Smooth muscle cell (in vitro differentiated cells): ENCODE measurements at regions not wholly inside any gene's neighbourhood (a gene's known extent, or its start where the extent isn't known, plus 50 kb on each side); places are given as distances from the start of the nearest gene placed in this dataset.

ENCODE experiments used
- DNase-seq: peaks from one replicate; lab custom pipeline; 2025; ENCODE audit not compliant: unreplicated experiment; lab: John Stamatoyannopoulos, UW
- H2AFZ ChIP-seq: fragments of 200-600 bp; sonication (generic); 2 replicates; pipeline ENCODE4 v1.6.0; 2016; ENCODE audit warnings: antibody characterized with exemption, low read depth, mild to moderate bottlenecking
- H3F3A ChIP-seq: fragments of 200-600 bp; sonication (generic); 2 replicates; pipeline ENCODE4 v1.6.0; 2017; ENCODE audit warnings: antibody characterized with exemption, low read depth
- H3K27ac ChIP-seq: fragments of 200-600 bp; sonication (generic); 2 replicates; pipeline ENCODE4 v1.5.1; 2016; ENCODE audit warnings: low read depth, mild to moderate bottlenecking
- H3K27me3 ChIP-seq: fragments of 200-600 bp; sonication (generic); 2 replicates; pipeline ENCODE4 v1.6.1; 2016; ENCODE audit warnings: low read depth, mild to moderate bottlenecking
- H3K36me3 ChIP-seq: fragments of 200-600 bp; sonication (generic); 2 replicates; pipeline ENCODE4 v1.5.1; 2016; ENCODE audit warnings: low read depth
- H3K4me1 ChIP-seq: fragments of 200-600 bp; sonication (generic); 2 replicates; pipeline ENCODE4 v1.5.1; 2016; ENCODE audit warnings: low read depth
- H3K4me2 ChIP-seq: fragments of 200-600 bp; sonication (generic); 2 replicates; pipeline ENCODE4 v1.6.0; 2016; ENCODE audit warnings: mild to moderate bottlenecking
- H3K4me3 ChIP-seq: fragments of 200-600 bp; sonication (generic); 2 replicates; pipeline ENCODE4 v1.5.1; 2016; ENCODE audit warnings: mild to moderate bottlenecking
- H3K79me2 ChIP-seq: fragments of 200-600 bp; sonication (generic); 2 replicates; pipeline ENCODE4 v1.6.0; 2016; ENCODE audit warnings: low read depth, mild to moderate bottlenecking
- H3K9ac ChIP-seq: fragments of 200-600 bp; sonication (generic); 2 replicates; pipeline ENCODE4 v1.6.0; 2016; ENCODE audit warnings: low read depth
- H3K9me3 ChIP-seq: fragments of 200-600 bp; sonication (generic); replicated peaks from 2 replicates; pipeline ENCODE4 v1.5.1; 2016; ENCODE audit warnings: low read depth
- H4K20me1 ChIP-seq: fragments of 200-600 bp; sonication (generic); 2 replicates; pipeline ENCODE4 v1.6.0; 2016; ENCODE audit warnings: low read depth
- WGBS: methylation state at CpG from one replicate; pipeline ENCODE4 v1.1.7; 2016; ENCODE audit warnings: low lambda C conversion rate; 5-methylcytosine and 5-hydroxymethylcytosine counted together
- TF ChIP-seq, protein P1 (sequence below): fragments of 200-600 bp; sonication (generic); IDR thresholded peaks from 2 replicates; pipeline ENCODE4 v1.5.1; 2017; ENCODE audit warnings: borderline replicate concordance, mild to moderate bottlenecking, antibody characterized with exemption; ENCODE audit not compliant: insufficient read depth, poor library complexity, severe bottlenecking

DNA sequence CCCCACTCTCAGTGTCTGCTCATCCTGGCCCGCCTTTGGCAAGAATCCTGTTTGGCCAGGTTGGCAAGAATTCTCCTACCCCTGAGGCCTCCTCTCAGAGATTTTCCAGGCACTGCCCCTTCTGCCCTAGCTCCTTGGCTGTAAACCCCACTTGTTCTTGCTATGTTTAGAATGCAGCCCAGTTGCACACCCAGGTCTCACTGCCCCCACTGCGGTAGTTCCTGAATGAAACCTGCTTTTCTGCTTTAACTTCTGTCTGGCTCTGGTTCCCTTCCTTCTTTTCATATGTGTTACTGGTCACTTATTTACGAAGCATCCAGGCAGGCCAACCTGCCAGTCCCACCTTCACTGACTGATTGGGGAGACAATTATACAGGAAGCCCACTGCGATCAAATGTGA lies 576.9 kb downstream of the GLRX3 start:
- no peaks in the 10 kb centered on the region for H4K20me1 ChIP-seq
- no peaks in the 10 kb centered on the region for H3K79me2 ChIP-seq
- H3K4me3 ChIP-seq: no peak overlapping the region
- no peak for DNase-seq
- H3K4me2 ChIP-seq: no peak overlapping the region
- no peak overlapping the region for H2AFZ ChIP-seq
- H3K27me3 ChIP-seq: no peaks in the 10 kb centered on the region
- WGBS: 74% methylated on average over 4 of the region's 4 CpGs
- H3K9ac ChIP-seq: no peak overlapping the region
- H3F3A ChIP-seq: no peaks in the 10 kb centered on the region
- no peak overlapping the region for H3K27ac ChIP-seq
- H3K4me1 ChIP-seq: no peaks in the 10 kb centered on the region
- H3K9me3 ChIP-seq: no peaks in the 10 kb centered on the region
- H3K36me3 ChIP-seq: no peaks in the 10 kb centered on the region
- TF ChIP-seq, protein P1, sequence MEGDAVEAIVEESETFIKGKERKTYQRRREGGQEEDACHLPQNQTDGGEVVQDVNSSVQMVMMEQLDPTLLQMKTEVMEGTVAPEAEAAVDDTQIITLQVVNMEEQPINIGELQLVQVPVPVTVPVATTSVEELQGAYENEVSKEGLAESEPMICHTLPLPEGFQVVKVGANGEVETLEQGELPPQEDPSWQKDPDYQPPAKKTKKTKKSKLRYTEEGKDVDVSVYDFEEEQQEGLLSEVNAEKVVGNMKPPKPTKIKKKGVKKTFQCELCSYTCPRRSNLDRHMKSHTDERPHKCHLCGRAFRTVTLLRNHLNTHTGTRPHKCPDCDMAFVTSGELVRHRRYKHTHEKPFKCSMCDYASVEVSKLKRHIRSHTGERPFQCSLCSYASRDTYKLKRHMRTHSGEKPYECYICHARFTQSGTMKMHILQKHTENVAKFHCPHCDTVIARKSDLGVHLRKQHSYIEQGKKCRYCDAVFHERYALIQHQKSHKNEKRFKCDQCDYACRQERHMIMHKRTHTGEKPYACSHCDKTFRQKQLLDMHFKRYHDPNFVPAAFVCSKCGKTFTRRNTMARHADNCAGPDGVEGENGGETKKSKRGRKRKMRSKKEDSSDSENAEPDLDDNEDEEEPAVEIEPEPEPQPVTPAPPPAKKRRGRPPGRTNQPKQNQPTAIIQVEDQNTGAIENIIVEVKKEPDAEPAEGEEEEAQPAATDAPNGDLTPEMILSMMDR: no peak

DNA sequence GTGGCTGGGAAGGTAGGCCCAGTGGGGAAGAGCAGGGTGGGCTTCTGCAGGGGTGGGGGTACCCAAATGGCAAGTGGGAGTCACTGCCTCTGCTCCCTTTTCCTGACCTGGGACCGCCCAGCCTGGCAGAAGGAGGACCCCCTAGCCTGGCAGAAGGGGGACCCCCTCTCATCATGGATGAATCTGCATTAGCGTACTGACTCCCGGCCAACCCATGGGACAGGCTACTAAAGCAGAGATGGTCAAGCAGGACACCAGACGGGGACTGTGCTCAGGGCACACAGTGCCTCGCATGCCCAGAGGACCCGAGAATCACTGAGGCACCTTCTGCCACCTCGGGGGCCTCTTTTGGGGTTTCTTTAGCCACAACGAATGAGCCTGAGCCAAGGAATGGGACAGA lies 577.5 kb downstream of the GLRX3 start:
- H2AFZ ChIP-seq: no peak overlapping the region
- H3K36me3 ChIP-seq: no peaks in the 10 kb centered on the region
- DNase-seq: no peak
- no peaks in the 10 kb centered on the region for H3K4me1 ChIP-seq
- H3K9me3 ChIP-seq: no peaks in the 10 kb centered on the region
- no peak overlapping the region for H3K9ac ChIP-seq
- no peaks in the 10 kb centered on the region for H3K27me3 ChIP-seq
- TF ChIP-seq, protein P1: no peak
- H4K20me1 ChIP-seq: no peaks in the 10 kb centered on the region
- H3F3A ChIP-seq: no peaks in the 10 kb centered on the region
- H3K79me2 ChIP-seq: no peaks in the 10 kb centered on the region
- H3K4me2 ChIP-seq: no peak overlapping the region
- H3K4me3 ChIP-seq: no peak overlapping the region
- H3K27ac ChIP-seq: no peak overlapping the region
- 91% methylated on average over 8 of the region's 8 CpGs for WGBS

DNA sequence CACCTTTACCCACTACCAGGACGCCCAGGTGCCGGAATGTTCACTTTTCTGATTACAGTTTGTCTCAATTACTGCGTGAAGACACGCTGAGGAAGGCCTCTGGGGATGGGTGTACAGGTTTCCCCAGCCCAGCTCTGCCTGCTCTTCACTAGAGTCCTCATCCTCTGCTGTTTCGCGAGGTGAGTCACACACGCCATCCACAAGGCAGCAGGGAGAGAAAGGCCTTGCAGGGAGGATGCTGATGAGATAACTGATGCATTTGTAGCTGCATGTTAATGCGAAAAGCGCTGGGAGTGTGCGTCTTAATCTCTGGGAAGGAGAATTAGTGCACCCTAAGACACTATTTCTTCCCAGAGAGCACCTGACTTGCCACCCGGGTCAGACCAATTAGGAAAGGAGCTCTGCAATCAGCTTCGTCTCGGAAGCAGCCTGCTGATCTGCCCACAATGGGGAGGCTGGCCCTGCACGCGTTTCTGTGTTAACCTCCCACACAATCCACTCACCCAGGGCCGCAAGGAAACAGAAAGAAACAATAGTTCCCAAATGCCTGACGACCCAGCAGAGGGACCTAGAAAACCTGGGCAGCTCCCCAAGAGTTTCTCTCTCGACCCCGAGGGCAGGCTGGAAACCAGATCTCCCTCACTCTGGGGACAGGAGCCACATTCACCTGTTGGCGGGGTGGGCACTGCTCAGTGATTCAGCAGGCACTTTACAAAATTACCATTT lies 578.7 kb downstream of the GLRX3 start:
- TF ChIP-seq, protein P1: no peak
- Histone ChIP-seq H3K9ac (no peak overlapping the region), H3F3A (no peaks in the 10 kb centered on the region), H3K9me3 (no peaks in the 10 kb centered on the region), H3K27me3 (no peaks in the 10 kb centered on the region), H3K79me2 (no peaks in the 10 kb centered on the region), H3K4me1 (no peaks in the 10 kb centered on the region), H3K27ac (no peak overlapping the region), H4K20me1 (no peaks in the 10 kb centered on the region), H3K36me3 (no peaks in the 10 kb centered on the region), H3K4me2 (no peak overlapping the region), H2AFZ (no peak overlapping the region), H3K4me3 (no peak overlapping the region)
- WGBS: 74% methylated on average over 20 of the region's 20 CpGs
- no peak for DNase-seq
